ENCODE measurements at regions not wholly inside any gene's neighbourhood (a gene's known extent, or its start where the extent isn't known, plus 50 kb on each side); places are given as distances from the start of the nearest gene placed in this dataset.

DNA sequence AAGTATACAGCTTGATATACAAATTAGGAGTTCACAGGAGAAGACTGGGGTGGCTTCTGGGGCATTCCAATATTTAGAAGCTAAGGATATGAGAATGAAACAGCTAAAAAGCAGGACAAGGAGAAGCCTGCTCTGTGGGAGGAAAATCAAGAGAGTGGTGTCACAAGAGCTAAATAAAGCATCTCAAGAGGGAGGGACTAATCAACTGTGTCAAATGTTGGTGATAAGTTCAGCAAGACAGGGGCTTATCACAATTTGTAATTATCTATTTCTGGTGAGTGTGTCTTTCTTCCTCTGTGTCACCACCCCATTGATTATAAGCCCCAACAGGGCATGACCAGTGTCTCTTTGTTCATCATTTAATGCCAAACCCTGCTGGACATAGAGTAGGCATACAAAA, 295.8 kb upstream of the DUSP10 start:
- ATAC-seq (no peak), DNase-seq (no peak)
- H3K4me3 Mint-ChIP-seq = no peak overlapping the region
- peaks cover 10% of the 10 kb centered on the region for H3K27me3 Mint-ChIP-seq
- no peak overlapping the region for H3K27ac Mint-ChIP-seq
- H3K4me1 Mint-ChIP-seq = no peaks in the 10 kb centered on the region
- H3K9me3 Mint-ChIP-seq = no peaks in the 10 kb centered on the region
- H3K36me3 Mint-ChIP-seq (ENCODE audit: low read depth) = no peaks in the 10 kb centered on the region

DNA sequence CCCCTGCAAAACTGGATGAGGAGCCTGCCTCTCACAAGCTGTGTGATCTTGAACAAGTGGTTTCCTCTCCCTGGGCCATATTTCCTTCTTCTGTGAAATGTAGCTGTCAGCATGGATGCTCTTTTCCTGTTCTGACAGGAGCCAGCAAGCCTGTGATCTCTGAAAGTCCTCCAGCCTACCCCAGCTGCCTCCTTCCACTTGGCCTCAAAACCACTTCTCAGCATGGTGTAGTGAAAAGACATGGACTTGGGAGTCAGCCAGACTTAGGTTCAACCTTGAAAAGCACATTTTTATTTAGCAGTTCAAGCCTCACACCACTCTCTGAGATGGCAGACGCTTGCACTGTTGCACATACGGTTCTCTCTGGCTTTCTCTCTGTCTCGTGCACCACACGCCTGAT, 292.9 kb upstream of the DUSP10 start:
- DNase-seq (no peak), ATAC-seq (no peak)
- Mint-ChIP-seq H3K4me3 (no peak overlapping the region), H3K27ac (no peak overlapping the region), H3K9me3 (no peaks in the 10 kb centered on the region), H3K27me3 (peaks cover 10% of the 10 kb centered on the region), H3K4me1 (no peaks in the 10 kb centered on the region), H3K36me3 (ENCODE audit: low read depth) (no peaks in the 10 kb centered on the region)

- no peak for DNase-seq
- H3K9me3 Mint-ChIP-seq = no peaks in the 10 kb centered on the region
- H3K4me3 Mint-ChIP-seq = no peak overlapping the region
- H3K27ac Mint-ChIP-seq = no peak overlapping the region
- H3K27me3 Mint-ChIP-seq = peaks cover 10% of the 10 kb centered on the region
- H3K4me1 Mint-ChIP-seq = no peaks in the 10 kb centered on the region
- no peak for ATAC-seq
- H3K36me3 Mint-ChIP-seq (ENCODE audit: low read depth) = no peaks in the 10 kb centered on the region
These were observed 291.6 kb upstream of the DUSP10 start for GRCh38 chr1:222033450-222033849.

- no peaks in the 10 kb centered on the region for H3K9me3 Mint-ChIP-seq
- H3K36me3 Mint-ChIP-seq (ENCODE audit: low read depth) = no peaks in the 10 kb centered on the region
- peaks cover 8% of the 10 kb centered on the region for H3K27me3 Mint-ChIP-seq
- ATAC-seq (no peak), DNase-seq (no peak)
- no peaks in the 10 kb centered on the region for H3K4me1 Mint-ChIP-seq
- H3K4me3 Mint-ChIP-seq = no peak overlapping the region
- no peak overlapping the region for H3K27ac Mint-ChIP-seq
These were observed 289.4 kb upstream of the DUSP10 start for GRCh38 chr1:222031318-222031717.

DNA sequence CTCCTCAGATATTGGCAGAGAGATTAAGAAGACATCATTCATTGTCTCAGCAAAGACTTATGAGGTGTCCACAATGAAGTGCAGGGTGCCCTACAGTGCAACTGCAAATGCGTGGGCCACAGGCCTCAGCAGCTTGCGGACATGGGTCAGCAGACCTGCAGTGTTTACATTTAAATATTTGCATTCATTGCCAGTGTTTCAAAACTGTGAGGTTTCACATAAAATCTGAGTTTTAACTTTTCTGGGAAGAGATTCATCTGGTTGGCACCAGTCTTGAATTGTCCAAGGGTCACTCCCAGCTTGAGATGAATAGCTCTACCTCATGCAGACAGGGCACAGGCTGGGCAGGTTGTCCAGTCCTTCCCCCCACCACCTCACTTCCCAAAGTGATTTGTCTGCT, 286.8 kb upstream of the DUSP10 start:
- no peak for ATAC-seq
- no peak overlapping the region for H3K27ac Mint-ChIP-seq
- H3K9me3 Mint-ChIP-seq = no peaks in the 10 kb centered on the region
- H3K4me3 Mint-ChIP-seq = no peak overlapping the region
- DNase-seq = no peak
- peaks cover 3% of the 10 kb centered on the region for H3K27me3 Mint-ChIP-seq
- no peaks in the 10 kb centered on the region for H3K36me3 Mint-ChIP-seq (ENCODE audit: low read depth)
- no peaks in the 10 kb centered on the region for H3K4me1 Mint-ChIP-seq

DNA sequence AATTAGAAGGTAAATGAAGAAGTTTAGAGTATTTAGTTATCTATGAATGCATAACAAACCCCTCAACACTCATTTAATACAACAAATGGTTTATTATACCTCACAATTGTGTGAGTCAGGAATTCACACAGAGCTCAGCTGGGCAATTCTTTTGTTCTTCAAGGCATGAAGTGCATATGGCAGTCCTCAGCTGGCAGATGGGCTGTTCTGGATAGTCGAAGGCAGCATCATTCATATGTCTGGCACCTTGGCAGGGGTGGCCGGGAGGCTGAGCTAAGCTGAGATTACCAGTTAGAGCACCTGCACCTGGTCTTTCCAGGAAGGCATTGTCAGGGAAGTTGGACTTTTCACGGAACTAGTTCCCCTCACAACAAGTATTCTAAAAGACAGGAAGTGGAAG, 286.2 kb upstream of the DUSP10 start:
- Mint-ChIP-seq H3K36me3 (ENCODE audit: low read depth) (no peaks in the 10 kb centered on the region), H3K27me3 (peaks cover 5% of the 10 kb centered on the region), H3K4me3 (no peak overlapping the region), H3K27ac (no peak overlapping the region), H3K9me3 (no peaks in the 10 kb centered on the region), H3K4me1 (no peaks in the 10 kb centered on the region)
- ATAC-seq (no peak), DNase-seq (no peak)

GRCh38 chr1:222026280-222026679, 284.4 kb upstream of the DUSP10 start:
- no peak overlapping the region for H3K4me3 Mint-ChIP-seq
- ATAC-seq (no peak), DNase-seq (no peak)
- H3K4me1 Mint-ChIP-seq = no peaks in the 10 kb centered on the region
- no peaks in the 10 kb centered on the region for H3K36me3 Mint-ChIP-seq (ENCODE audit: low read depth)
- H3K27ac Mint-ChIP-seq = no peak overlapping the region
- H3K9me3 Mint-ChIP-seq = no peaks in the 10 kb centered on the region
- H3K27me3 Mint-ChIP-seq = peaks cover 5% of the 10 kb centered on the region

- ATAC-seq (no peak), DNase-seq (no peak)
- Mint-ChIP-seq H3K9me3 (no peaks in the 10 kb centered on the region), H3K36me3 (ENCODE audit: low read depth) (no peaks in the 10 kb centered on the region), H3K27ac (no peak overlapping the region), H3K27me3 (peaks cover 5% of the 10 kb centered on the region), H3K4me3 (no peak overlapping the region), H3K4me1 (no peaks in the 10 kb centered on the region)
These were observed 281.1 kb upstream of the DUSP10 start for GRCh38 chr1:222023025-222023424.

DNA sequence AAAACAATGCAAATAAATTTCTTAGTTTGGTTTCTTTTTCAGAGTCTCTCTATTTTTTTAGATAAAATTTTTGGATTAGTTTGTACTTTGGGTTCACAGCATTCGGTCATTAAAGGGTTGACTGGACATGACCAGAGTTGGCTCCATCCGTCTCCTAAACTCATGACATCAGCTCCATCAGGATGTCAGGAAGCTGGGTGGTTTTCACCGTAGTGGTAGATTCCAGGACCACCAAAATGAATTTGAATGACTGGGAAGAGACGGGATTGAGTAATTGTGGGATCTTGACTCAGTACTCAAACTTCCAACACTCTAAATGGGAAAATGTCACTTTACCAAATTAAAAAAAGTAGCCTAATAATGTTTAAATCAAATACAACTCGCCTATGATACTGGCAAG, 279.2 kb upstream of the DUSP10 start:
- H3K27ac Mint-ChIP-seq = no peak overlapping the region
- no peak for ATAC-seq
- no peak overlapping the region for H3K4me3 Mint-ChIP-seq
- H3K27me3 Mint-ChIP-seq = peaks cover 2% of the 10 kb centered on the region
- no peak for DNase-seq
- no peaks in the 10 kb centered on the region for H3K4me1 Mint-ChIP-seq
- no peaks in the 10 kb centered on the region for H3K36me3 Mint-ChIP-seq (ENCODE audit: low read depth)
- no peaks in the 10 kb centered on the region for H3K9me3 Mint-ChIP-seq

- no peaks in the 10 kb centered on the region for H3K9me3 Mint-ChIP-seq
- no peaks in the 10 kb centered on the region for H3K36me3 Mint-ChIP-seq (ENCODE audit: low read depth)
- no peak overlapping the region for H3K4me3 Mint-ChIP-seq
- no peak overlapping the region for H3K27ac Mint-ChIP-seq
- peaks cover 2% of the 10 kb centered on the region for H3K27me3 Mint-ChIP-seq
- no peaks in the 10 kb centered on the region for H3K4me1 Mint-ChIP-seq
- ATAC-seq (no peak), DNase-seq (no peak)
These were observed 278.7 kb upstream of the DUSP10 start for GRCh38 chr1:222020553-222020952.

DNA sequence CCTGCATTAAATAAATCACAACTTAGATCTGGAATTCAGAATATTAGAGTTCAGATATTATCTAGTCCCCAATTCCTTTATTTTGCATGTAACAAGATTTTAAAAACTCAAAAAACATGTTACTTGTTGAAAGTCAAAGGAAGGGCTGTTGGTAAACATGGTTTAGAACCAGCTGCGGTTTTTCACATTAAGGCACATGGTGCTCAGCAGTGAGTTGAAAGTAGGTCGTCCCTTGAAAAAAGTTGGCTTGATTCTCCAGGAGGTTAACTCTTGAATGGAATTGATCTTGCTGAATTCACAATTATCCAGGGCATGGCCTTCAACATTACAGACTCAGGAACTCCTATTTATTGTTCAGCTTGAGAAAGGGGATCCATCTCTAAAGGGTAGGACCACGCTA, 277.1 kb upstream of the DUSP10 start:
- no peaks in the 10 kb centered on the region for H3K4me1 Mint-ChIP-seq
- H3K9me3 Mint-ChIP-seq = no peaks in the 10 kb centered on the region
- peaks cover 2% of the 10 kb centered on the region for H3K27me3 Mint-ChIP-seq
- H3K27ac Mint-ChIP-seq = no peak overlapping the region
- DNase-seq (no peak), ATAC-seq (no peak)
- no peak overlapping the region for H3K4me3 Mint-ChIP-seq
- no peaks in the 10 kb centered on the region for H3K36me3 Mint-ChIP-seq (ENCODE audit: low read depth)

DNA sequence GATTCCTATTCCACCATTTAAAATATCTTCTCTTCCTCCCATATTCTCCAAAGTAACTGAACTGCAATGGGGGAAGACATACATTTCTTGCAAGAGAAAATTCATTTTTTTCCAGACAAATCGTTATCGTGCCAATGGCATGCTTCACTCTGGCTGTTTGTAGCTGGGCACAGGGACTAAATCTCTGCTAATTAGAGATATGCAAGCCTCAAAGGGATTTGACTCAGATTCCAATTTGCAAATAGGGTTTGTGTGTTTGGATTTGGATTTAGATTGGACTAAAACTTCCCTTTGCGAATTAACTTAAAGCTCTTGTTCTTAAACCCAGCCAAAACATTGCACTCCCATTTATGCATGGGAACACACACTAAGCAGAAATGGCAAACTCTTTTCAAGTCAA, 276.2 kb upstream of the DUSP10 start:
- H3K4me1 Mint-ChIP-seq = peaks cover 2% of the 10 kb centered on the region
- DNase-seq = no peak
- no peak for ATAC-seq
- no peaks in the 10 kb centered on the region for H3K36me3 Mint-ChIP-seq (ENCODE audit: low read depth)
- H3K27me3 Mint-ChIP-seq = peaks cover 3% of the 10 kb centered on the region
- no peak overlapping the region for H3K27ac Mint-ChIP-seq
- no peak overlapping the region for H3K4me3 Mint-ChIP-seq
- no peaks in the 10 kb centered on the region for H3K9me3 Mint-ChIP-seq

- H3K9me3 Mint-ChIP-seq = no peaks in the 10 kb centered on the region
- peaks cover 3% of the 10 kb centered on the region for H3K27me3 Mint-ChIP-seq
- H3K36me3 Mint-ChIP-seq (ENCODE audit: low read depth) = no peaks in the 10 kb centered on the region
- no peak overlapping the region for H3K4me3 Mint-ChIP-seq
- H3K27ac Mint-ChIP-seq = no peak overlapping the region
- H3K4me1 Mint-ChIP-seq = peaks cover 2% of the 10 kb centered on the region
- DNase-seq (no peak), ATAC-seq (no peak)
These were observed 273.8 kb upstream of the DUSP10 start for GRCh38 chr1:222015686-222016085.

DNA sequence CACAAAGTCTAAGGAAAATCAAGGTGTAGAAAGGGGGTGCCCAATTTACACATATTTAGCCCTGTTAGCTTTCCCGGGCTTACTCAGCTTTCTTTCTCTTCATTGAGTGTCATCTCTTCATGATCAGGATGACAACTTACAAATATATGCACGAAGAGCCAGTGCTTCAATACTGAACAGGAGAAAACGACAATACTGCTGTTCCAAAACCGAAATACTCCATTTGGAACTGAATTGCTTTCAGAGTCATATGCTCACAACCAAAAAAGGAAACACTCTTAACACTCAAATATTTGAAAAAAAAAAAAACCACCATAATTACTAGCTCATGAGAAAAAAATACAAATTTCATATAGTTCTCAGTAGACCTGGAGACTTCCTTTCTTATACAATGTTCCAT, 272.1 kb upstream of the DUSP10 start:
- no peak for ATAC-seq
- peaks cover 3% of the 10 kb centered on the region for H3K4me1 Mint-ChIP-seq
- H3K9me3 Mint-ChIP-seq = no peaks in the 10 kb centered on the region
- no peak for DNase-seq
- H3K36me3 Mint-ChIP-seq (ENCODE audit: low read depth) = no peaks in the 10 kb centered on the region
- peaks cover 3% of the 10 kb centered on the region for H3K27me3 Mint-ChIP-seq
- no peak overlapping the region for H3K4me3 Mint-ChIP-seq
- H3K27ac Mint-ChIP-seq = no peak overlapping the region

DNA sequence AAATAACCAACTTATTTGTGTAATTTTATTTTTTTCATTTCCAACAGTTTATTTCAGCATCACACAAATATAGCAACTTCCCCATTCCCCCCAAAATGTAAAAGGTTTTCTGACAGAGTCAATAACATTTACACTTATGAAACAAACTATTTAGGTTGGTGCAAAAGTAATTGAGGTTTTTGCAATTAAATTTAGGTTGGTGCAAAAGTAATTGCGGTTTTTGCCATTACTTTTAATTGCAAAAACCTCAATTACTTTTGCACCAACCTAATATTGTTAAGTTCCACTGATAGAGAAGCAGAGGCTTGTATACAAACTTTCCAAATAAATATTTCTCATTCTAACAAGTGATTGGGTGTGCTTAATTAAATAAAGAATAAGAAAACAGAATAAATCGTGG, 270.9 kb upstream of the DUSP10 start:
- H3K4me1 Mint-ChIP-seq = peaks cover 5% of the 10 kb centered on the region
- DNase-seq = no peak

GRCh38 chr1:222010306-222010705, 268.4 kb upstream of the DUSP10 start:
- DNase-seq (no peak), ATAC-seq (no peak)
- Mint-ChIP-seq H3K9me3 (no peaks in the 10 kb centered on the region), H3K27me3 (peaks cover 6% of the 10 kb centered on the region), H3K4me3 (no peak overlapping the region), H3K4me1 (peaks cover 5% of the 10 kb centered on the region), H3K36me3 (ENCODE audit: low read depth) (no peaks in the 10 kb centered on the region), H3K27ac (no peak overlapping the region)

More for the DNA sequence above, 270.9 kb upstream of the DUSP10 start:
- H3K27me3 Mint-ChIP-seq = peaks cover 3% of the 10 kb centered on the region
- H3K36me3 Mint-ChIP-seq (ENCODE audit: low read depth) = no peaks in the 10 kb centered on the region
- no peak overlapping the region for H3K27ac Mint-ChIP-seq
- no peak for ATAC-seq
- H3K4me3 Mint-ChIP-seq = no peak overlapping the region
- H3K9me3 Mint-ChIP-seq = no peaks in the 10 kb centered on the region
